Stimulated activated naive CD4-positive, alpha-beta T cell (primary cell): ENCODE measurements at regions not wholly inside any gene's neighbourhood (a gene's known extent, or its start where the extent isn't known, plus 50 kb on each side); places are given as distances from the start of the nearest gene placed in this dataset.

Experiments
- DNase-seq, 6 experiments: peaks; one replicate each; lab custom pipeline; 2025; lab: John Stamatoyannopoulos, UW

DNA sequence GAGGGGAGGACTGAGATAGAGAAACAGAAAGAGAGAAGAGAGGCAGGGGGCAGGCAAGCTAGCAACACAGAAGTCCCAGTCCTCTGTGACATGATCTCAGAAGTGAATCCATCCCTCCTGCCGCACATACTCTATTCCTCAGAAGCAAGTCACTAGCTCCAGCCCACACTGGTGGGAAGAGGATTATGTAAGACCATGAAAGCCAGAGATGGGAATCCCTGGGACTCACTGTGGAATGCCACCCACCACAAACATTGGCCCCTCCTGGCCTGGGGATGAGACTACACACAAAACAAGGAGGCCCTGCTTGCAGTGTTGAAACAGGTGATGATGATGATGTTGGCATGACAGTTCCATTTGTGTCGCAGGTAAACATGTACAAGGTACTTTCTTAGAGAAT is 419.9 kb downstream of the IRS2 start:
- no peak for DNase-seq

DNA sequence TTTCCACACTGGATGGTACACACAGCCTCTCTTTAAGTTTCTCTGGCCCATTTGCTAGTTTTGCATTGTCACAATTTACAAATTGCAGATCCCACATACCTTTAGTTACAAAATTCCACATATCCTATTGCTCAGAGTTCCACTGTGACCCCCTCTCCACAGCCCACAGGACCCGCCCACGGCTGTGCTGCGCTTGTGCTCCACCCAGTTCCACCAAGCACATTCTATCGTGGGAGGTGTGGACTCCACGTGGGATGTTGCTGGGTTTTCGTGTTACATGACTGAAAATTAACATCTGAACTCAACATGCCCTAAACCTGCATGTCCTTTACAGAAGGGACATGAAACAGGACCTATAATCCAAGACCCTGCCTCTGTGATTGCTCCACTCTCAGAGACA is 423.0 kb downstream of the IRS2 start:
- no peak for DNase-seq

DNA sequence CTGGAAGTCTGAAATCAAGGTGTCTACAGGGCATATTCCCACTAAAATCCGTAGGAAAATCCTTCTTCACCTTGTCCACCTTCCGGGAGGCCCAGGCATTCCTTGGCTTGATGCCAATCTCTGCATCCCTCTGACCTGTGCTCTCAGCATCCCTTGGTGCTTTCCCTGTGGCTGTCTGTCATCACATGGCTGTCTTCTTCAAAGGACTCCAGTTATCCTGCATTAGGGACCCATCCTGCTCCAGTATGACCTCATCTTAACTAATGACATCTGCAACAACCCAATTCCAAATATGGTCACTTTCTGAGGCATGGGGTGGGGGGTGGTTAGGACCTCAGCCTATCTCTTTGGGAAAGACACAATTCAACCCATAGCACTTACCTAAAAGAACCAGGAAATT is 423.8 kb downstream of the IRS2 start:
- no peak for DNase-seq

DNA sequence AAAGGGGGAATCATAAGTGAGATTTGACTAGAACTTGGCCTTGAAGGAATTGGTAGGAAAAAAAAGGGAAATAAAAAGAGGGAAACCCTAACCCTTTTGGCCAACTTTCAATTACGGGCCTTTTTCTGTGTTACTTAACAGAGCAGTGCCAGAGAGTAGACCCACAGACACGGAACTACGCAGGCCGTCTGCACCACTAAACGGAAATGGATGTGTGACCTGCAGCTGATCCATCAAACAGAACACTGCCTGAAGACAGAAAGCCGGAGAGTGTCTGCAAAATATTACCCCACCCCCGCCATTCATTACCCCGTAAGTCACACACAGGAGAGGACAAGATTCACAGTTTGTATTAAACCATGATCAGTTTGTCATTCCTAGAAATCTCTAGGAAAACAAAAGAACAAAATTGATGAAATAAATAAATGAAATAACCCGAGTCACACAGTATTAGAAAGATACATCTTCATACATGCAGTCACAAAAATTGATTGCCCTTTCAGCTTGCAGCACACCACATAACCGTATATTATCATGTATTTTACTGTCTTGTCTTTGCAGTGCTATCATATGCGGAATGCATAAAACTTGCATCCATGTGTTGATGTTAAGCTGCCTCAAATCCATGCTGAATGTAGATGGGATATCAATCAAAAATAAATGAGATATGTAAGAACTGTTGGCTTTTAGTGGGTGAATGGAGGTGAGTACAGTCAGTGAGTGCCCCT is 424.7 kb downstream of the IRS2 start:
- DNase-seq = no peak

DNA sequence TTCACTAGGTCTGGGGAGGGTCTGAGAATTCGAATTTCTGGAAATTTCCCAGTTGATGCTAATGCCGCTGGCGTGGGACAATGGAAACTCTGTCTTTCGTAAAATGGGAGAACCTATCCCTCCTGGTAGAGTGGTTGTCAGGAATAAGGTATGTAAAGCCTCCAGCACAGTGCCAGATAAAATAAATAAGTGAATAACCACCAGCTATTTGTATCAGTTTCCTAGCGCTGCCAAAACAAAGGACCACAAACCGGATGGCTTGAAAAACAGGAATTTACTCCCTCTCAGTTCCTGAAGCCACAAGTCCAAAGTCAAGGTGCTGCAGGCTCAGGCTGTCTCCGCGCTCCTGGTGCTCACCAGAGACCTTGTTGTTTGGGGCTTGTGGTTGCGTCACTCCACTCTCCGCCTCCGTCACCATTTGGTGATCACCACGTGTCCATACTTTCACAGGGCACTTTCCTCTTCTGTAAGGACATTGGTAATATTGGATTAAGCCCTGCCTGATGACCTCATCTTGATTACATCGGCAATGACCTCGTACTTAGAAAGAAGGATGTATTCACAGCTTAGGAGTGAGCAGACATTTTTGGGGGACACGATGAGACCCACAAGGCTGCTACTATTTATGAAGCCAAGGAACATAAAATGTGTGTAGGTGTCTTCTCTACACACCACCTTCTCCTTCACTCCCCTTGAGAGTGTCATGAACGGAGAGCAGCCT is 428.5 kb downstream of the IRS2 start:
- no peak for DNase-seq

DNA sequence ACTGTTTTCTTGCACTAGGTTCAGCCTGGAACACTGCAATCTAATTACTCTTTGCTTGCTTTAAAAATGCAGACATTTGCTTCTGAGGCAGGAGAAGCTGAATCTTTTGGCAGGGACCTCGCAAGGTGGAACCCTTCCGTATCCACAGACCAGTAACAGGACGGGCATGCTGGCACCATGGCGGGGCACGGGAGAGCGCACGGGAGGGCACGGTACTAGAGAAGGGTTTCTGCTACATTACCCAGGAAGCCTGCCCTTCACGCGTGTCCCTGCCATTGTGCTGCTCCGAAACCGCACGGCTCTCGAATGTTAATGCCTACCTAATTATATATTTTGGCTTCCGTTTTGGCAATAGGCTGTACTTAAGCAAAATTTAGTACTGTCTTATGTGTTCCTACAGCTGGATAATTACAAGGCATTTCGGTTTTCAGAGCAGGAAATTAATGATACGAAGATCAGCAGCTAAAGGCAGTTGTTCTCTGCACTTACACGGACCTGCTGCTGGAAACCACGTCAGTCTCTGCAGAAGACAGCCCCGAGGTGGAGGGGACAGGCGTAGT is 430.4 kb downstream of the IRS2 start:
- DNase-seq = no peak

DNA sequence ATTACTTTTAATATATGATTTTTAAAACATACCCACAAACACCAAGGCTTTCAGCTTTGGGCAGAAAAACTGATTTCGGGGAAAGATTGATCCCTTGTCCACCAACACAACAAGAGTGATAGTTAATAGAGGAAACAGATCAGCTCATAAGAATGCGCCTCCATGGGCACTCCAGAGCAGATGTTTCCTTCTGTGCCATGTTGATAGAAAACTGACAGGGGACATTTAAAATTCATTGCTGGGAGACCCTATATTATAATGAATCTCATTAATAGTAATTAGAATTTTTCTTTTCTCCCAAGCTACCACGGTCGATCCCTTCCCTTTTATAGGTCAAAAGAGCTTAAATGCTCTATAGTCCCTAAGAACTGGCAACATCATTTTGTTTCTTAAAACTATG is 431.2 kb downstream of the IRS2 start:
- DNase-seq = no peak

DNA sequence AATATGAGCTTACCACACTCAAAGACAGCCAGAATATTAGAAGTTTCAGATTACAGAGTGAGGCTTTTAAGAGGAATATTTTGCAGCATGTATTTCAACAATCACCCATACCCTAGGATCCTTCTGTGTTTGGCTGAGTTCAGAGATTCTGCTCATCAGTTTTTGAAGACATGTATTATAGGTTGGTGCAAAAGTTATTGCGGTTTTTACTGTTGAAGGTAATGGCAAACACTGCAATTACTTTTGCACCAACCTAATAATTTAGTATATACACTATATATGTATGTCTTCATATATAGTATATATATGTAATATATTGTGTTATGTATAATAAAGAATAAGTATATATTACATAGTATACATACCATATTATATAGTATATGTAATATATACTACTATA is 435.1 kb downstream of the IRS2 start:
- no peak for DNase-seq

DNA sequence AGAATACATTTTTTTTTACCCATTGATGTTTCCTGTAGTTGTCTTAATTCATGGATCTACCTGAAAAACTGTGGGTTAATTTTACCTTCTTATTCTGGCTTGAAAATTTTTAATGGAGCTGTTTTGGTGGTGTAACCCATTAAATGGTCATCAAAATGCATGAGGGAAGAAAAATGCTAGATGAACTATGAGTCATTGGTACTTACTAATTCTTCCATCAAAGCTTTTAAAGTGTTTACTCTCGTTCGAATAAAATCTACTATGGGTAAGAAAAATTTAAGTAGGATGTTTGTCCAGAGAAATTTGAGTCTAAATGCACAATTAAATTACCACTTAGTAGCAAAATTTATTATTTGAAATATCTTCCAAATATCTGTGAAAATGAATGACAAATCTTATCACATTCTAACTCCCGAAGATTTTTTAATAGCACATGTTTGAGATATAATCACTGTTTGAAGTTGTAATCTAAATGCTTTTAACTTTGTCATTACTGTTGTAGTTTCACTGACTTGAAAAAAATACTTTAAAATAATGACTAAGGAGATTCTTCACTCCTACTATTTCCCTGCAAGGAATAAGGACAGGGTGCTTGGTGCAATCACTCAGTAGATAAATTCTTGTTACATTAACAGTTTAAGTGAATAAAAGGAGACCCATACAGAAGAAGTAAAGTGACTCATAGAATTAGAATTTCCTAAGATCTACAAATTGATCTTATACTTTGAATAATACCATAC is 437.7 kb downstream of the IRS2 start:
- DNase-seq = no peak

DNA sequence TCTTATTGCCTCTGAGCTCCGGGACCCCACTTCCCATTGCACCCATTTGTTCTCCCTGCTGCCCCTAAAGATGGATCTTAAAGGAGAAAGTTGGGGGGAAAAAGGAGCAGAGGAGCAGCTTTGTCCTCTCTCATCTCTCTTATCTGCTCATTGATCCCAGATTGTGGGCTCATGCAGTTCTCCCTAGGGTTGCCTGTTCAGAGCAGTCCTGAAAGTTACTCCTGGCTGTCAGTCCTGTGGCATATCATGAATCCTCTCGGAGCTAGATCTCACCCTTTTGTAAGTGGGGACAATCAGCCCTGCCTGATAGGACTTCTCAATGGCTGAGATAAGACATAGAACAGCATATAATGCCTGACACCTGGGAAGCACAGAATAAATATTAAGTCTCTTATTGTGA is 440.3 kb downstream of the IRS2 start:
- DNase-seq = no peak

DNA sequence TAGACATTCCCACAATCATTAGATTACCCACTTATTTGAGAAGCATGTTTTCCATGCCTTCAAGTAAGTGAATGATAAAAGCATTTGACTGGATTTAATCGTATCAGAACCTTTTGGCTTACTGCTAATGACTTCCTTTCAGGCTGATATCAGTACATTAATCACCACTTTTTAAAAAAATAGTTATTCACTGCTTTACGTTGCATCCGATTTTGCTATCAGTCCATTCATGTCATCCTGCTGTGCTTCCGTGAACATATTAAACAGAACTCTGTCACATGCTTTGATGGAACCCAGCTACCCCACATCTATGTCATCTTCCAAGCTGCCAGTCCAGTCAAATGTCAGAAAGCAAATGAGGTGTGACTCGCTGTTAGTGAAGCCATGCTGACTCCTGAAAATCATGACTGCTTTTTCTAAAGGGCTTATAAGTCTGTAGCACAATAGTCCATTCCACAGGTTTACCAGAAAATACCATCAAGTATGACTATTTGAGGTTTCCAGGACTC is 440.9 kb downstream of the IRS2 start:
- DNase-seq = no peak

DNA sequence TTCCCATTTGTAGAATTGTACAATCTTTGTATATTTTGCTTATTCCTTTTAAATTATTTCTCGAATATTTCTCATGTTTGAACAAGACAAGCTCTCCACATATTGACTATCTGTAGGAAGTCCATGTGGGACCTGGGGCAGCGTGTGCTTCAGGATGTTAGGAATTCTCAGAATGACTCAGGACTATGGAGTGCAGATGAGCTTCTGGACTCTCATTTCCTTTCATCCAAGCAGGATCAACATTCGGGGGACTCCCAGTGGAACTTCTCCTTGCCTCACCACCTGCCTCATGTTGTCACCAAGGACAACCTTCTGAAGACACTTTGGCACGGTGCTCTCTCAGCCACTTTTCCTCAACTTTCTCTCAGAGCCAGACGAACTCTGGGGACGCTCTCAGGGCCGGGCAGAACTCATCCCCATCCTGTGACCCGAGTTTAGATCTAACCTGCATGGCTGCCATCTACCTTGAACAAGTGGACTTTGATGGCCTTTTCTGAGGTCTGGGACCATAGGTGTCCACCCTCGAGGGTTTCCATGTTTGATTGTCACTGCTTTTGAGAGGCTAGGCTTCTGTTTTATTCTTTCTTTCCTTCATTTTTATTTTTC is 441.7 kb downstream of the IRS2 start:
- DNase-seq = no peak

DNA sequence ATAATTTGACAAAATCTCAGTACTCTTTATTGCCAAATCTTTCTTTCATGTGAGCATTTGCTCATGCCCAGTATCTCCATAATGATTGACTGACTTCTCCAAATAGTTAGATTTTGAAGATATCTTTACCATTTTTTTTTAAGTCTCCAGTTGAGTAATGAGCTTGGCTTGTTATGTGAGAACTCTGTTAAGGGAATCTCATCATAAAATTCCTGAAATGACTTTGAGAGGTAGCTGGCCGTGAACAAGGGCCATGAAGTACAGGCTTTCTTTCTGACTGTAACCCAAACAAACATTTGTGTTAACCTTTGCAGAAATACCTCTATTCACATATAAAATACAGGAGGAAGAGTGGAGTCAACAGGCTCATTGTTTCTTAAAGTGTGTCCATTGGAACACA is 449.7 kb downstream of the IRS2 start:
- DNase-seq = no peak

DNA sequence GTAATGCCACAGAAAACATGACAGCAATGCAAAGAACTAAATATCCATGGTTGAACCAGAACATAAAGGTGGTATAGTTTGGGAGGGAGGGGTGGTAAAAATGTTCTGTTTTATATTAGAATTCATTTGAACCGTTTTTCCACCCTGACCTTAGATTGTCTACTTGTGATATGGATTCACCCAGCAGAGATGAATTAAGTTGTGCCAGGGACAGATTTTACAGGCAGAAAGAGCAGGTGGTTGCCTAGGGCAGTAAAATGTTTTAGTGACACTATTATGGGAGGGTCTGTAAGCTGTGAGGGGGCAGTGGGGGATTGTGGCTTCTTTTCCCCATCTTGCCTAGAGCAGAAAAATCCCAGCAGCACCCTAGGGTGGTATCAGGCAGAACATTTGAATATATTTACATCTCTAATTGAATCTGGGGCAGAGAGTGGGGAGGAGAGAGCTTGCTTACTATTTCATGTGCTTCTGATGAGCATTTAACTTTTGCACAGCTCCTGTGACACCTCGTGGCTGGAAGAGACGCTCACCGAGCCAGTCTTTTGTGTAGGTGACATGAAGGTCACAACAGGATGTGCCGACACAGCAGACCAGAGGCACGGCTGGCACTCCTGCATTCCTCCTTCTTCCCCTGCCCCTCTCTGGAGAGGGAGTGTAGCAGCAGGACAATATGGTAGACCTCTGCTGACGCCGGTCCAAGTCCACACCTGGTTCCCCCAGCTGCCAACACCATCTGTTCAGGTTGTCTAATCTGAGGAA is 452.3 kb downstream of the IRS2 start:
- DNase-seq = no peak

DNA sequence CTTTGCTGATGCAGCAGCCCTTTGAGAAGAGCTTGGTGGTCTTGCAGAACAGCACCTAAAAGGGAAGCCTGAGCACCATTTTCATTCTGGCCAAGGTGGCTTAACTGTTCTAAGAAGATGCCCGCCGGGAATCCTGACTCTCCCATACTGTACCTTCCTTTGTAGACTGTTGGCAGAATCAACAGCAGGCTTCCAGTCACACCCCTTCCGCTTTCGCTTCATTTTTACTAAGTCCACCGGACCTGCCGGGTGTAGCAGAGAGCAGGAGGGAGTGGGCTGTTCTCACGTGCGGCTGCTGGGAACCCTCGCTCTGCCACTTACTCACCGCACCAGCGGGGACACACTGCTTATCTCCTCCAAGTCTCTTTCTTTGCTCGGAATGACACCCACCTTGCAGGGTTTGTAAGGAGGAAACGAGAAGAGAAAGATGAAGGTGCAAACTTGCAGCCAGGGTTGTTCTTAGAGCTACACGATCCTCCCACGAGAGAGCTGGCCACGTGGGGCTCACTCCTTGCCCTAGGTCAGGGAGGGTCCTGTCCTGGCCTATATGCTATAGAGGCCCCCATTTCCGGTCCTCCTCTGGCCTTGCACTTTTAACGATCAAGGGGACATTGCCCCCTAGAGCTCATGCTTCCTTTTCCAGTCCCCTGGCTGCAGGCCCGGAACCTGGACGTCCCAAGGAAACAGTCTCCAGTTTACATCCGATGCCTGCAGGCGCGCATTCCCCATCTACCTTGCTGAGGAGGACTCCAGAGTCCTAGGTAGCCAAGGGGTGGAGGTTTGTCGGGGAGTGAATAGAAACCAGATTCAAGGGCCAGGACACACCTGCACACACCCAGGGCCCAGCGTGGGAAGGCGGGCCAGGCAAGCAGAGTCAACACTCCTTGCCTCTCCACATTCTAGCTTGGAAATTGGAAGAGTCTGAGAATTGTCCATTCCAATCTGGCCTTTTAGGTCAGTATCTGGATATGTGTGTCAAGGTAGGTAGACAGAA is 453.6 kb downstream of the IRS2 start:
- no peak for DNase-seq

DNA sequence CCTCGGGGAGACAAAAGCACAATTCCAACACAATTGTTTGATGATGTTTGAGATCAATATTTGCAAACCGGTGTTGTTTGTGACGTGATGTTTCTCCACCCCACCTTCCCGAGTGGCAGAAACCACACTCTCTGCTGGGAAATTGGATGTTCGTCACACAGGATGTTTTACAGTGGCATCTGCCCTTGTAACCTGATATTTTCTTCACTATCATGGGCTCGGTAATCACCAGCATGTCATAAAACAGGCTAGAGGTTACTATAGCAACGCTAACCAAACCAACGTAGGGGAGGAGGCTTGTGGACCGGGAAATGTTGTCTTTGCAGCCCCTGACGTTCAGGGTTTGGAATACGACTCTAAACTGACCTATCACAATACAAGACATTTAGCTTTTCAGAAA is 454.5 kb downstream of the IRS2 start:
- no peak for DNase-seq

DNA sequence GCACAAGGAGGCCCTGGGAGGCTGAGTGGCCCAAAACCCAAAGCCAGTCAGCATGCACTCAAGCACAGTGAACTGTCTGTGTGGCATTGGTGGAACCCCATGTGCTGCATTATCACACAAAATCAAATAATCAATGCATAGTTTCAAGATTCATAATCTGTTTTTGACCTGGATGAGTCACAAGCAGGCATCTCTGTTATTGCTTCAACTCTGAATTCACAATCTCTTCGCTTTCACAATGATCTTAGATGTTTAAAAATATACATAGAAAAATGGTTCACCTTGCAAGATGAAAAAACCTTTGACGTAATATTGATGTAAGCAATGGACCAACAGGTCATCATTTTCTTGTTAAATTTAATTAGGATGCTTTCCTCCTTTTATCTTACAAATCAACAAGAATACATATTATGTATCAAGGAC is 455.4 kb downstream of the IRS2 start:
- no peak for DNase-seq

DNA sequence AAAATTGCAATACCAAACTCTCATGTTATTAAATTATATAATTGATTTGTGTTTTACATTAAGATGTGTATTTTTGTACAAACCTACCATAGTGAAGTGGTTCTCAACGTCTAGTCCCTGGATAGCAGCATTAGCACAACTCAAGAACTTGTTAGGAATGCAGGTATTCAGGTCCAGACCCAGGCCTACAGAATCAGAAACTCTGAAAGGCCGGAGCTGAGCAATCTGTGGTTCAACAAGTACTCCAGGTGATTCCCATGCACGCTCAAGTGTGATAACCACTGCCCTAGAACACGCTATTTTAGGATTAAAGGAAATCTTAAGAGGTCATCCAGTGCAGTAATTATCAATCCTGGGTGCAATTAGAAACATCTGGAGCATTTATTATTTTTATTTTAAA is 456.3 kb downstream of the IRS2 start:
- DNase-seq = no peak

DNA sequence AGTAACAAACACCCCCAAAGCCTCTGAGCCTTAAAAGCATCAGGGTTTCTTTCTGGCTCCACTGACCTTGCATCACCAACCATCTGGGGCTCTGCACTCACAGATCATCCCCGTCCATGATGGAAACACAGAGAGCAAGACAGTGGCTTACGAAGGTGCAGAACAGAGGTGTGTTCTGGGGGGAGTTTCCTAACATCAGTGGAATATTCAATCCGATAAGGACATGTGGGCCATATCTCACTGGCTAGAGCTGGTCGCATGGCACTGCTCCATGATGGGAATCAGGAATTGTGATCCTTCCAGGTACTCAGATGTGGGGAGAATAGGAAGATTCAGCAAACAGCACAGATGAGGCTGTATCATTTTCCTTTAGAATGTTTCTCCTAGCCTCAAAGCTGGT is 457.2 kb downstream of the IRS2 start:
- no peak for DNase-seq

DNA sequence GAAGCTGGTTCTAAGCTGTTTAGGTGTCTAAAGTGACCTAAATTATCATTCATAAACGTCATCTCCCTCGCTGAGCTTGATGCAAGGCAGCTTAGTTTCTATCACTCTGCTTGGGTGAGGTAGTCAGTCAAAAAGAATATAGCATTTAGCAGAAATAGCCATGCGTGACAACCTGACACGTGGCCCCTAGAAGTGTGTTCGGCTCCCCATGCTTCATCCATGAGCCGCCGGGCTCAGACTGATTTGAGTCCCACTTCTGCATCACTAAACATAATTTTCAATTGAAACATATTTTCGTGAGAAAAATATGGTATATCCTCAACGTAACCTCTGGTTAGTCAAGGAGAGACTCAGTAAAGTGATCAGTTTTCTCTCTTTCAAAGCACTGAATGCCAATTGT is 459.8 kb downstream of the IRS2 start:
- no peak for DNase-seq
